HT1080 (cell line): ENCODE measurements at regions not wholly inside any gene's neighbourhood (a gene's known extent, or its start where the extent isn't known, plus 50 kb on each side); places are given as distances from the start of the nearest gene placed in this dataset.

ENCODE experiments used
- DNase-seq: peaks from one replicate; pipeline ENCODE4 v3.0.0-alpha.2; 2015; ENCODE audit warnings: low read depth

DNA sequence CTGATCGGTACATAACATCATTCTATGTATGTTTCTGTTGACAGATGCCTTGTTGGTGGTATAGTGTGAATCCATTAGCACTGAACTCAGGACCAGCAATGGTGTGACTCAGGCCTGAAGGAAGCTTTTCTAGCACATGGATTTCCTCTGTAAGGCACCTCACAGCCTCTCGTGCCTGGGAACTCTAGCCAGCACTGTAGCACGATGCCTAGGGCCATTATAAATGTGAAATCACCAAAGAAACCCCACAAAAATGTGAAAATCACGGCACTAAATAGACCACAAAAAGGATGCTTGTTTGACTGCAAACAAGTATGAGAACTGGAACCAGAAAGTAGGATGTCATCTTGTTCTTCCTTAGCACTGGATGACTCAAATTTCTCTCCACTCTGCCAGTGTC, 63.7 kb upstream of the NKX2-2 start:
- DNase-seq, result no peak

DNA sequence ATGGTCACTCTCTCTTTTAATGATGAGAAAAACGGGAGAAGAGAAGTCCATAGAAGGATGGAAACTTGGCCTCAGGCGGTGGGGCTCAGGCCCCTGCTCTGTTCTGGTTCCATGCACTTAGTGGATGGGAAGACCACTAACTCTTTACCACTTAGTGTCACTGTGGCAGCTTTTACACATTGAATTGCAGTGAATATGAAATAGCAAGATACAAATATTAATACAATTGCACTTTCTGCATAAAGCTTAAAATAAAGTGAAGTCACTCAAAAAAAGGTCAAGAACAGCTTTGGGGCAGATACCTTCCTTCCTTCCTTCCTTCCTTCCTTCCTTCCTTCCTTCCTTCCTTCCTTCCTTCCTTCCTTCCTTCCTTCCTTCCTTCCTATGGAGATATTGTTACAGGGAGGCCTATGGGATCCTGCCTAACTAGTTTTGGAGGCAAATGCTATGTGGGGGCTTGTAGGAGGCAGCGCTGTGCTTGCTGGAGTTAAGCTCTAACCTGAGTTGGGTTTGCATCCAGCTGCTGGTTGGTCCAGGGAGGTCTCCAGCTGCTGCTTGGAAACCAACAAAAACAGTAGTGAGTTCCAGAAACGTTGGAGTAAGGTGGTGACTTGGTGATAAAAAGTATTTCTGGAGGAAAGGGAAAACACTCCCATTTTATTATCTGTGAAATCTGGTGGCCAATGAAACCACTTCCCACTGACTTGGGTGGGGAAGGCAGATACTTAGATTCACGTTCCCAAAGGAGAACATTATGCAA, 62.3 kb upstream of the NKX2-2 start:
- DNase-seq, result no peak

- no peak for DNase-seq
Observed at GRCh38 chr20:21575167-21575566, 61.3 kb upstream of the NKX2-2 start.

DNA sequence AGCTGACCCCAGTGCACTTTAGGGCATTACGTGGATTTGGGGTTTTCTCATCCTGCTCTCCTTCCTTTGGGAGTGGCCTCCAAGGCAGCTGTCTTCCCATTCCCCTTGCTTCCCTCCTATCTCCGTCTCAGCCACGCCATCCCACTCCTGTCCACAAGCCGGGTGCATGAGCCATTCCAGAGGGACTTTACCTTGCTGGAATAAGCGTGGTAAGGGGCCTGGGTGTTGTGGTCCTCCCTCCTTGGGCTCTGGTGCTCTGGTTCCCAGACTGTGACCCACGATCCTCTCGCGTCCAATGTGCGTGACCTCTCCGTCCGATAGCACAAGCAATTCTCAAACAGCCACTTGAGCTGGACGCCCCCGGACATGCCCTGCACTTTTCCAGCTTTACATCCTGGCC, 60.6 kb upstream of the NKX2-2 start:
- no peak for DNase-seq

DNA sequence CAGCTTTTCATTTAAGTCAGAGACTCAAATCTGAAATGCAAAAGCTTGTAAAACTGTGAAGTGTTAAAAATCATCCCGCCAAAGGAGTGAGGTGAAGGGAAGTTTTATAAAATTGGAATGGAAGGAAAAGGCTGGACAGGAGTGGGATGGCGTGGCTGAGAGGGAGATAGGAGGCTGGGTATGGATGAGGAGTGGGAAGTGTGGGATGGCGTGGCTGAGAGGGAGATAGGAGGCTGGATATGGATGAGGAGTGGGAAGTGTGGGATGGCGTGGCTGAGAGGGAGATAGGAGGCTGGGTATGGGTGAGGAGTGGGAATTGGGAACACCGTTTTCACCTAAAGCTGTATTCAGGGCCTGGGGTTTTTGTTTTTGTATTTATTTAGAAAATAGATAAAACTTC, 59.4 kb upstream of the NKX2-2 start:
- DNase-seq, result no peak

DNA sequence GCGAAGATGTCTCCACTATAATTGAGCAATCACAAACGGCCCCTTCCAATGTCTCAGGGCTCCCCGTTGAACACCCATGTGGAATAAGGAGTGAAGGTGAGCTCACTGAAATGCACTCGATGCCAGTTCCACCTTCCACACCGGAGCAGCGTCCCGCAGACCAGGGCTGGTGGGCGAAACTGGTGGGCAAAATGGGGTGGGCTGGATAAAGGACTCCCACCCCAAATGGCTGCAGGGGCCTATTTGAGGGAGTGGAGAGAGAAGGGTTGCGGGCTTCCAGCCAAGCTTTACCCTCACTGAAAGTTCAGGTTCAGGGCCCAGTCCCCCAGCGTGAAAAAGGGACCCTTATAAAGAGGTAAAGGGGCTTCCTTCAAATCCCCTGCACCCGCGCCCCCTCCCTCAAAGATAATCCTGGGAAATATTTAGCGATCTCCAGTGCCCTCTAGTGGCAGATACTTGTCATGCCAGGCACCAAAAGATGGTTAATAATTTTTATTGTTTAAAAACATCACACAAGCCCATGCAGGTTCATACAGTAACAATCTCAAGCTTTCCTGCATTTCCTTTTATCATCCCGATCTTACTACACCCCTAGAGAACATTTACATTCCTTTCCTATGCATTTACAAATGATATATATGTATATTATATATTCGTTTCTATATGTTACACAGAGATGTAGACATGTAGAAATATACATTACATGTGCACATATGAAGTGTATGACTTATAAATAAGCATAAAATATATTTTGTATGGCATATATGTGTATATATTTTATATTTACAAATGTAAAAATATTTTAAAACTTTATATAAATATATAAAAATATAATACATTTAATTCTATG, 58.2 kb upstream of the NKX2-2 start:
- no peak for DNase-seq

DNA sequence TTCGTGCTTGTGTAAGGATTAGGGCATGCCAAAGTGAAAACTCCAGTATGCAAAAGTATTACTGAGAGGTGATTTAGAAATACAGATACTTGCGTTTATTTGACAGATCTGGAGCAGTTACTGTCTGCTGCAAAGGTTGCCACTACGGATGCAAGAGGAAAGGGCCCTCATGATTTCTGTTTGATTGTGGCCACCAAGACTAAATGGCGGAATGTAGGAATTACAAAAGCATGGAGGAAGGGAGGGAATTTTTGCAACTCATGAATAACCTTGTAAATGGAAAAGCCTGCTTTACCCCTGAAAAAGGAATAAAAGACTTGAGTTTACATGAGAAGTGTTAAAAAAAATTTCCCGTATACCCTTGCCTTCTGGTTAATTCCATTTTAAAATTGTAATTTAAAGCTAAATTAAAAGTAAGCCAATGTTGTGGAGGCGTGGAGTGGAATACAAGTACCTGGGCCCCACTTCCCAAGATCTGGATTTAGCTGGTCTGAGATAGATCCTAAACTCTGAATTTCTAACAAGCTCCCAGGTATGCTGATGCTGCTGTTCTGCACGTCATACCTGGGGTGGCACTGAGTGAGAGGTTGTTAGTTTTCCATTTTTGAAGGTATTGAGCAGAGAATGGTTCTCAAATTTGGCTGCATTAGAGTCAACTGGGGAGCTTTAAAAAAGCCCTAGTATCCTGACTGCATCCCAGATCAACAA, 56.6 kb upstream of the NKX2-2 start:
- DNase-seq, result no peak

DNA sequence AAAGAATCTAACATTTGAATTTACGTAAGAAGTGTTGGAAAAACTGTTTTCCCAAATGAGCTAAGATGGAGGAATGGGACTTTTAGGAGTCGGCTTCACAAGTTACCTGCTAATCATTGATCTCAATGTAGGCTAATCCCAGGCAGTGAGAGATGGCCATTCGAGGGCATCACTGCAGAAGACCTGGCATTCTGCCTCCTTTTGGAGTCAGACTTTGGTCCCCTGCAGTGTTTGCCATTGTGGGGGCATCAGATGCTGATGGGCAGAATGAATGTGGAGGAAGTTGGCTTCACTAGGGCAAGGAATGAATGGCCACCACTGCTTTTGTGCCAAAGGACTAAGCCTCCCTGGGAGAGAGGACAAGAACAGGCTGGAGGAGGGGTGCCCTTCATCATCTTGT, 55.7 kb upstream of the NKX2-2 start:
- DNase-seq, result no peak

DNA sequence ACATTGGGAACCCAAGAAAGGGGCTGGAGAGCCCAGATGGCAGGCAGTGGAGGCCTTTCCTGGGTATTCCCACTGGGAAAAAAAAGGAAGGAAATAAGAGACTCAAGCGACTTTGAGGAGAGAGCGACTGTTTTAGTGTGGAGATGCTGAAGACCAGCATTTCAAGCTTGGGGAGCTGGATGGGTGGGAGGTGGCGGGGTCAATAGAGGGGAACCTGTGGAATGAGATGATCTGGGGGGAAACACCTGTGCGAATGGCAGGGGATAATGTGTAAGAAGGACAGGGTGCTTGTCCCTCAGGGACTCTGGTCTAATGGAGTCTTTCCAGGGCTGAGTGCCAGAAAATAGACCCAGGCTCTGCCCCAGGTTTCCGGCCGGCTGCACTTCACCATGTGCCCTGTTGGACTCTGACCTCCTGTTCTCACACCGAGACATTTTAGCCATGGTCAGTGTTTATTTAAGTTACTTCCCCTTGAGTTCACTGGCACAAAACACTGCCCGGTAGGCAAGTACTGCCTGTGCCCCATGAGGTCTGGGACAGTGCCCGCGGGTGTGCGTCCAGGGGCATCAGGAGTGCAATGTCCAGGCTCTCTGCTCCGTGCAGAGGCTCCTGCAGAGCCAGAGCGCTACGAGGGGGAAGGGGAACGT, 50.4 kb upstream of the NKX2-2 start:
- DNase-seq, result no peak
